ENCODE measurements at regions not wholly inside any gene's neighbourhood (a gene's known extent, or its start where the extent isn't known, plus 50 kb on each side); places are given as distances from the start of the nearest gene placed in this dataset.

DNA sequence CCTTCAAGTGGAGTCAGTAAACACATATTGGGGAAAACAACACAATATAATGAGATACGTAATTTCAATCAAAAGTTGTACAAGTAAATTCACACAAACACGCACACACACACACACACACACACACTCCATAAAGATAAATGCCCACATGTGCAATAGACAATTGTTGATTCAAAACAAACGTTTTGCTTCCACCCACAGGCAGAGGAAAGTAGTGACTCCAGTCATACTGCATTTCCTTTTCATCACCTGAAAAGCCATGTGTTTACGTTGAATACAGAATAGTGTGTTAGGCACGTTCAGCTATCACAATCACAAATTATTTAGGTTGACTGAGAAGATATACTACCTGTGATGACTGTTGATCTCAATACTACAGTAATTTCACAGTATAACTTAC, 443.8 kb upstream of the MANEA start:
- Histone ChIP-seq H4K20me1 (ENCODE audit: insufficient read depth, low read length) (no peaks in the 10 kb centered on the region), H3K27ac (ENCODE audit: low read depth, low read length, poor library complexity, severe bottlenecking) (no peak overlapping the region), H3K4me3 (ENCODE audit: low read depth, low read length, poor library complexity, severe bottlenecking) (no peak overlapping the region), H3K4me2 (ENCODE audit: low read length) (no peak overlapping the region), H3K9me3 (ENCODE audit: low read length) (no peaks in the 10 kb centered on the region), H3K9me2 (ENCODE audit: insufficient read depth, low read length) (no peaks in the 10 kb centered on the region), H3K4me1 (ENCODE audit: insufficient read depth, low read length, poor library complexity, severe bottlenecking) (no peaks in the 10 kb centered on the region), H3K36me3 (ENCODE audit: insufficient read depth, low read length) (no peaks in the 10 kb centered on the region), H2AFZ (ENCODE audit: low read length) (no peak overlapping the region), H3K79me2 (ENCODE audit: insufficient read depth, low read depth, low read length) (no peaks in the 10 kb centered on the region)
- ChIA-PET POLR2A (interaction anchor here (0.5 to 0.6 kb wide), 2 partner anchors 160 to 628 kb away, joined by 3 to 4 read pairs; no protein-coding TSS in a partner anchor), CTCF (ENCODE audit: unreplicated experiment) (no interaction called here)
- intact Hi-C loops (cut with micrococcal nuclease; ENCODE audit: unreplicated experiment), result no loop called here
- TF ChIP-seq, protein P1, sequence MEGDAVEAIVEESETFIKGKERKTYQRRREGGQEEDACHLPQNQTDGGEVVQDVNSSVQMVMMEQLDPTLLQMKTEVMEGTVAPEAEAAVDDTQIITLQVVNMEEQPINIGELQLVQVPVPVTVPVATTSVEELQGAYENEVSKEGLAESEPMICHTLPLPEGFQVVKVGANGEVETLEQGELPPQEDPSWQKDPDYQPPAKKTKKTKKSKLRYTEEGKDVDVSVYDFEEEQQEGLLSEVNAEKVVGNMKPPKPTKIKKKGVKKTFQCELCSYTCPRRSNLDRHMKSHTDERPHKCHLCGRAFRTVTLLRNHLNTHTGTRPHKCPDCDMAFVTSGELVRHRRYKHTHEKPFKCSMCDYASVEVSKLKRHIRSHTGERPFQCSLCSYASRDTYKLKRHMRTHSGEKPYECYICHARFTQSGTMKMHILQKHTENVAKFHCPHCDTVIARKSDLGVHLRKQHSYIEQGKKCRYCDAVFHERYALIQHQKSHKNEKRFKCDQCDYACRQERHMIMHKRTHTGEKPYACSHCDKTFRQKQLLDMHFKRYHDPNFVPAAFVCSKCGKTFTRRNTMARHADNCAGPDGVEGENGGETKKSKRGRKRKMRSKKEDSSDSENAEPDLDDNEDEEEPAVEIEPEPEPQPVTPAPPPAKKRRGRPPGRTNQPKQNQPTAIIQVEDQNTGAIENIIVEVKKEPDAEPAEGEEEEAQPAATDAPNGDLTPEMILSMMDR (conservative IDR thresholded peaks at IDR 0.05; ENCODE audit: low read length), result 0 out of 2 replicates have a peak, but pooled peaks have one; percentile 32
- no peak for TF ChIP-seq EZH2phosphoT487 (IDR thresholded peaks at IDR 0.05; ENCODE audit: borderline replicate concordance, low read depth, low read length)
- BruUV-seq (replicated peaks), result no TSS peak
- no peak for DNase-seq (ENCODE audit: low spot score)

DNA sequence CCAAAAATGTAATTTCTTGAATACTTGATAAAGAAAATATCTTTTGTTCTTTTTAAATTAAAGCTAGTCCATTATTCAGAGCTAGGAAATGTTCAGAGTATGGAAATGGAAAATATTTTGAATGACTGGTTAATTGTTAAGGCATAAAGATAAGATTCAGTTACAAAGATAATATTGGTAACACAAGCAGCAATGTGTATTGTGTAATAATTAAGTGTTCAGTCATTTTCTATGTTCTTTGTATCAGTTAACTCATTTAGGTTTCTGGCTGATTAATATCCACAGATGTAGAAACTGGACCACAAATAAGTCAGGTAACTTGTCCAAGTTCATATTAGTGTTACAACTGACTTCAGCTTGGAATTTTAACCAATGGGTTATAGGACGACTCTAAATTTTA, 442.2 kb upstream of the MANEA start:
- ChIA-PET POLR2A (no interaction called here), CTCF (ENCODE audit: unreplicated experiment) (no interaction called here)
- Histone ChIP-seq H3K4me3 (ENCODE audit: low read depth, low read length, poor library complexity, severe bottlenecking) (no peak overlapping the region), H4K20me1 (ENCODE audit: insufficient read depth, low read length) (no peaks in the 10 kb centered on the region), H3K4me2 (ENCODE audit: low read length) (no peak overlapping the region), H3K9me3 (ENCODE audit: low read length) (no peaks in the 10 kb centered on the region), H3K36me3 (ENCODE audit: insufficient read depth, low read length) (no peaks in the 10 kb centered on the region), H3K79me2 (ENCODE audit: insufficient read depth, low read depth, low read length) (no peaks in the 10 kb centered on the region), H3K27ac (ENCODE audit: low read depth, low read length, poor library complexity, severe bottlenecking) (no peak overlapping the region), H3K9me2 (ENCODE audit: insufficient read depth, low read length) (no peaks in the 10 kb centered on the region), H3K4me1 (ENCODE audit: insufficient read depth, low read length, poor library complexity, severe bottlenecking) (no peaks in the 10 kb centered on the region), H2AFZ (ENCODE audit: low read length) (no peak overlapping the region)
- intact Hi-C loops (cut with micrococcal nuclease; ENCODE audit: unreplicated experiment), result no loop called here
- no peak for DNase-seq (ENCODE audit: low spot score)
- no peak for TF ChIP-seq EZH2phosphoT487 (IDR thresholded peaks at IDR 0.05; ENCODE audit: borderline replicate concordance, low read depth, low read length)
- TF ChIP-seq, protein P1 (conservative IDR thresholded peaks at IDR 0.05; ENCODE audit: low read length), result no peak
- no TSS peak for BruUV-seq (replicated peaks)

DNA sequence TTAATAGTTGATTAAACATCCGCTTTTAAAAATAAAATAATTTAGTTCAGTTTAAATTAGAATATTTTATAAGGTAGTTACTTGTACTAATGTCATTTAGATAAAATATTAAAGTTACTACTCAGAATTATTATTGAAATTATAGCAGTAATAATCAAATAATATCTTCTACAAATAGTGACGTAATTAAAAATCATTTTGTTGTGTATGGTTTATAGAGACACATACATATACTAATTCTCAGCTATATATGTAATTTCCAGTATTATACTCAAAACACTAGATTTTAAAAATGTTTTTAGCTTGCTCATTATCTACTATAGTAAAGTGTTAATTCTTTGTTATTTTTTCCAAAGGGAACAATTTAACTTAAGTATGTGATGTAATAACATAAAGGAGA, 435.2 kb upstream of the MANEA start:
- no peak for DNase-seq (ENCODE audit: low spot score)
- intact Hi-C loops (cut with micrococcal nuclease; ENCODE audit: unreplicated experiment), result no loop called here
- Histone ChIP-seq H3K36me3 (ENCODE audit: insufficient read depth, low read length) (no peaks in the 10 kb centered on the region), H2AFZ (ENCODE audit: low read length) (no peak overlapping the region), H3K4me2 (ENCODE audit: low read length) (no peak overlapping the region), H3K79me2 (ENCODE audit: insufficient read depth, low read depth, low read length) (no peaks in the 10 kb centered on the region), H3K9me3 (ENCODE audit: low read length) (no peaks in the 10 kb centered on the region), H3K4me3 (ENCODE audit: low read depth, low read length, poor library complexity, severe bottlenecking) (no peak overlapping the region), H3K9me2 (ENCODE audit: insufficient read depth, low read length) (no peaks in the 10 kb centered on the region), H3K4me1 (ENCODE audit: insufficient read depth, low read length, poor library complexity, severe bottlenecking) (no peaks in the 10 kb centered on the region), H4K20me1 (ENCODE audit: insufficient read depth, low read length) (no peaks in the 10 kb centered on the region), H3K27ac (ENCODE audit: low read depth, low read length, poor library complexity, severe bottlenecking) (no peak overlapping the region)
- ChIA-PET CTCF (ENCODE audit: unreplicated experiment) (no interaction called here), POLR2A (interaction anchor here (2.1 kb wide), 1 partner anchor 10 kb away, joined by 8 read pairs; no protein-coding TSS in a partner anchor)
- TF ChIP-seq, protein P1 (conservative IDR thresholded peaks at IDR 0.05; ENCODE audit: low read length), result no peak
- TF ChIP-seq EZH2phosphoT487 (IDR thresholded peaks at IDR 0.05; ENCODE audit: borderline replicate concordance, low read depth, low read length), result no peak
- BruUV-seq (replicated peaks), result no TSS peak

Measured in OCI-LY7 (cell line).